ENCODE measurements at regions not wholly inside any gene's neighbourhood (a gene's known extent, or its start where the extent isn't known, plus 50 kb on each side); places are given as distances from the start of the nearest gene placed in this dataset.

GRCh38 chr1:219792337-219793021 is 135.9 kb downstream of the SLC30A10 start:
- H3K27me3 ChIP-seq (ENCODE audit: insufficient read depth, low read length) = no peaks in the 10 kb centered on the region
- no peak overlapping the region for H3K18ac ChIP-seq (ENCODE audit: low read length)
- H3K79me2 ChIP-seq (ENCODE audit: control insufficient read depth, insufficient read depth, low read length, poor library complexity) = no peaks in the 10 kb centered on the region
- H3K23ac ChIP-seq (ENCODE audit: low read length) = no peak overlapping the region
- WGBS (ENCODE audit: extremely low coverage, insufficient coverage, insufficient read length) = no CpG with 5 or more reads among the region's 3 CpGs
- H3K9ac ChIP-seq (ENCODE audit: low read length) = no peak overlapping the region
- no peaks in the 10 kb centered on the region for H3K9me3 ChIP-seq (ENCODE audit: insufficient read depth, low read depth, low read length)
- H4K91ac ChIP-seq (ENCODE audit: low read depth, low read length) = no peak overlapping the region
- no peak overlapping the region for H3K4me3 ChIP-seq (ENCODE audit: low read depth, low read length)
- no peak overlapping the region for H3K14ac ChIP-seq (ENCODE audit: low read length)
- H2AK5ac ChIP-seq (ENCODE audit: low read length) = no peak overlapping the region
- no peak for DNase-seq
- H3K79me1 ChIP-seq (ENCODE audit: low read length) = no peaks in the 10 kb centered on the region
- peaks cover 0 to under 1% of the 10 kb centered on the region in 2 experiments for H3K4me1 ChIP-seq (ENCODE audit: control insufficient read depth in 1 of 2, insufficient read depth in 2 of 2, low read length in 2 of 2)
- H4K8ac ChIP-seq (ENCODE audit: low read depth, low read length) = no peak overlapping the region
- H4K12ac ChIP-seq (ENCODE audit: low read depth, low read length) = no peak overlapping the region
- no peak overlapping the region for H2BK120ac ChIP-seq (ENCODE audit: insufficient read depth, low read length, poor library complexity)
- no peak overlapping the region for H2BK5ac ChIP-seq (ENCODE audit: low read depth, low read length, poor library complexity)
- no peak overlapping the region for H3K27ac ChIP-seq (ENCODE audit: low read depth, low read length)
- no peak overlapping the region for H2AFZ ChIP-seq (ENCODE audit: insufficient read depth, low read length, poor library complexity)
- no peak overlapping the region for H2BK12ac ChIP-seq (ENCODE audit: low read length)
- H3K36me3 ChIP-seq (ENCODE audit: control insufficient read depth in 1 of 2, insufficient read depth in 2 of 2, low read length in 2 of 2) = no peaks in the 10 kb centered on the region
- no peak overlapping the region for H3K4ac ChIP-seq (ENCODE audit: low read depth, low read length)
- no peak overlapping the region for H3K4me2 ChIP-seq (ENCODE audit: low read length)

- no peaks in the 10 kb centered on the region for H3K36me3 ChIP-seq (ENCODE audit: control insufficient read depth in 1 of 2, insufficient read depth in 2 of 2, low read length in 2 of 2)
- no peak overlapping the region for H3K4ac ChIP-seq (ENCODE audit: low read depth, low read length)
- H4K12ac ChIP-seq (ENCODE audit: low read depth, low read length) = no peak overlapping the region
- H3K9ac ChIP-seq (ENCODE audit: low read length) = no peak overlapping the region
- H3K18ac ChIP-seq (ENCODE audit: low read length) = no peak overlapping the region
- no peak overlapping the region for H4K91ac ChIP-seq (ENCODE audit: low read depth, low read length)
- H3K4me1 ChIP-seq (ENCODE audit: control insufficient read depth in 1 of 2, insufficient read depth in 2 of 2, low read length in 2 of 2) = peaks cover 0 to 3% of the 10 kb centered on the region in 2 experiments
- H3K27me3 ChIP-seq (ENCODE audit: insufficient read depth, low read length) = no peaks in the 10 kb centered on the region
- no peaks in the 10 kb centered on the region for H3K79me1 ChIP-seq (ENCODE audit: low read length)
- no peak overlapping the region for H2AFZ ChIP-seq (ENCODE audit: insufficient read depth, low read length, poor library complexity)
- WGBS (ENCODE audit: extremely low coverage, insufficient coverage, insufficient read length) = no CpG with 5 or more reads among the region's 2 CpGs
- DNase-seq = no peak
- H3K14ac ChIP-seq (ENCODE audit: low read length) = no peak overlapping the region
- no peak overlapping the region for H4K8ac ChIP-seq (ENCODE audit: low read depth, low read length)
- H2BK12ac ChIP-seq (ENCODE audit: low read length) = no peak overlapping the region
- no peak overlapping the region for H3K4me3 ChIP-seq (ENCODE audit: low read depth, low read length)
- H3K4me2 ChIP-seq (ENCODE audit: low read length) = no peak overlapping the region
- H3K27ac ChIP-seq (ENCODE audit: low read depth, low read length) = no peak overlapping the region
- H3K23ac ChIP-seq (ENCODE audit: low read length) = no peak overlapping the region
- H3K79me2 ChIP-seq (ENCODE audit: control insufficient read depth, insufficient read depth, low read length, poor library complexity) = no peaks in the 10 kb centered on the region
- no peaks in the 10 kb centered on the region for H3K9me3 ChIP-seq (ENCODE audit: insufficient read depth, low read depth, low read length)
- no peak overlapping the region for H2BK5ac ChIP-seq (ENCODE audit: low read depth, low read length, poor library complexity)
- no peak overlapping the region for H2BK120ac ChIP-seq (ENCODE audit: insufficient read depth, low read length, poor library complexity)
- H2AK5ac ChIP-seq (ENCODE audit: low read length) = no peak overlapping the region
Measured at GRCh38 chr1:219791766-219792165, 136.6 kb downstream of the SLC30A10 start.

GRCh38 chr1:219790834-219791615 is 137.3 kb downstream of the SLC30A10 start:
- H3K14ac ChIP-seq (ENCODE audit: low read length) = no peak overlapping the region
- no peak overlapping the region for H4K8ac ChIP-seq (ENCODE audit: low read depth, low read length)
- H3K9ac ChIP-seq (ENCODE audit: low read length) = no peak overlapping the region
- H4K12ac ChIP-seq (ENCODE audit: low read depth, low read length) = no peak overlapping the region
- no peak overlapping the region for H3K4me2 ChIP-seq (ENCODE audit: low read length)
- no peak overlapping the region for H4K91ac ChIP-seq (ENCODE audit: low read depth, low read length)
- no peak overlapping the region for H3K18ac ChIP-seq (ENCODE audit: low read length)
- H2AK5ac ChIP-seq (ENCODE audit: low read length) = no peak overlapping the region
- no peaks in the 10 kb centered on the region for H3K27me3 ChIP-seq (ENCODE audit: insufficient read depth, low read length)
- no peaks in the 10 kb centered on the region for H3K79me1 ChIP-seq (ENCODE audit: low read length)
- no peak overlapping the region for H3K4ac ChIP-seq (ENCODE audit: low read depth, low read length)
- H3K36me3 ChIP-seq (ENCODE audit: control insufficient read depth in 1 of 2, insufficient read depth in 2 of 2, low read length in 2 of 2) = no peaks in the 10 kb centered on the region
- H3K79me2 ChIP-seq (ENCODE audit: control insufficient read depth, insufficient read depth, low read length, poor library complexity) = no peaks in the 10 kb centered on the region
- no peak overlapping the region for H2AFZ ChIP-seq (ENCODE audit: insufficient read depth, low read length, poor library complexity)
- H3K4me1 ChIP-seq (ENCODE audit: control insufficient read depth in 1 of 2, insufficient read depth in 2 of 2, low read length in 2 of 2) = peaks cover 0 to 3% of the 10 kb centered on the region in 2 experiments
- H3K27ac ChIP-seq (ENCODE audit: low read depth, low read length) = no peak overlapping the region
- H3K9me3 ChIP-seq (ENCODE audit: insufficient read depth, low read depth, low read length) = no peaks in the 10 kb centered on the region
- no peak overlapping the region for H2BK5ac ChIP-seq (ENCODE audit: low read depth, low read length, poor library complexity)
- no CpG with 5 or more reads among the region's 5 CpGs for WGBS (ENCODE audit: extremely low coverage, insufficient coverage, insufficient read length)
- H2BK120ac ChIP-seq (ENCODE audit: insufficient read depth, low read length, poor library complexity) = no peak overlapping the region
- H3K4me3 ChIP-seq (ENCODE audit: low read depth, low read length) = no peak overlapping the region
- DNase-seq = no peak
- H3K23ac ChIP-seq (ENCODE audit: low read length) = no peak overlapping the region
- H2BK12ac ChIP-seq (ENCODE audit: low read length) = no peak overlapping the region

GRCh38 chr1:219788700-219789099 is 139.7 kb downstream of the SLC30A10 start:
- Histone ChIP-seq H3K79me1 (ENCODE audit: low read length) (no peaks in the 10 kb centered on the region), H3K23ac (ENCODE audit: low read length) (no peak overlapping the region), H3K18ac (ENCODE audit: low read length) (no peak overlapping the region), H4K8ac (ENCODE audit: low read depth, low read length) (no peak overlapping the region), H4K12ac (ENCODE audit: low read depth, low read length) (no peak overlapping the region), H3K79me2 (ENCODE audit: control insufficient read depth, insufficient read depth, low read length, poor library complexity) (no peaks in the 10 kb centered on the region), H2AK5ac (ENCODE audit: low read length) (no peak overlapping the region), H3K36me3 (ENCODE audit: control insufficient read depth in 1 of 2, insufficient read depth in 2 of 2, low read length in 2 of 2) (no peaks in the 10 kb centered on the region), H3K27ac (ENCODE audit: low read depth, low read length) (no peak overlapping the region), H3K4me1 (ENCODE audit: control insufficient read depth in 1 of 2, insufficient read depth in 2 of 2, low read length in 2 of 2) (peaks cover 0 to 3% of the 10 kb centered on the region in 2 experiments), H3K4me3 (ENCODE audit: low read depth, low read length) (no peak overlapping the region), H2BK12ac (ENCODE audit: low read length) (no peak overlapping the region), H3K27me3 (ENCODE audit: insufficient read depth, low read length) (no peaks in the 10 kb centered on the region), H3K4me2 (ENCODE audit: low read length) (no peak overlapping the region), H3K14ac (ENCODE audit: low read length) (no peak overlapping the region), H2AFZ (ENCODE audit: insufficient read depth, low read length, poor library complexity) (no peak overlapping the region), H4K91ac (ENCODE audit: low read depth, low read length) (no peak overlapping the region), H2BK120ac (ENCODE audit: insufficient read depth, low read length, poor library complexity) (no peak overlapping the region), H3K9me3 (ENCODE audit: insufficient read depth, low read depth, low read length) (no peaks in the 10 kb centered on the region), H3K4ac (ENCODE audit: low read depth, low read length) (no peak overlapping the region), H2BK5ac (ENCODE audit: low read depth, low read length, poor library complexity) (no peak overlapping the region), H3K9ac (ENCODE audit: low read length) (no peak overlapping the region)
- WGBS (ENCODE audit: extremely low coverage, insufficient coverage, insufficient read length) = no CpG with 5 or more reads among the region's 4 CpGs
- DNase-seq = no peak
